HepG2 (cell line): ENCODE measurements at regions not wholly inside any gene's neighbourhood (a gene's known extent, or its start where the extent isn't known, plus 50 kb on each side); places are given as distances from the start of the nearest gene placed in this dataset.

ENCODE experiments used
- ATAC-seq: fragments of 200-7000 bp; cut with Tn5 transposase; 3 replicates; pipeline ENCODE4 v1.9.1; 2020; ENCODE audit warnings: mild to moderate bottlenecking, moderate library complexity
- BruUV-seq: library from RNA; stranded (reverse); fragments of 400-500 nt; replicated peaks from 2 replicates; lab custom pipeline; 2021; lab: Mats Ljungman, UMichigan
- CTCF ChIA-PET: fragments of 300-600 bp; formaldehyde crosslinking; extraction: SDS; loops from one replicate; lab custom pipeline; 2021; ENCODE audit warnings: low total read pairs, inconsistent platforms, low intra/inter-chr PET ratio; lab: Yijun Ruan, JAX
- POLR2A ChIA-PET: fragments of 350-600 bp; sonication (Branson Sonifier 250); formaldehyde crosslinking; loops from one replicate; lab custom pipeline; 2020; ENCODE audit warnings: antibody characterized with exemption, inconsistent platforms; lab: Yijun Ruan, JAX
- DNase-seq: peaks from one replicate; pipeline ENCODE4 v3.0.0-alpha.2; 2015; ENCODE audit warnings: low spot score
- FAIRE-seq: peaks from 3 replicates; lab custom pipeline; 2011; peaks lifted over from hg19 to GRCh38; lab: Jason Lieb, UNC
- H2AFZ ChIP-seq: one replicate; pipeline ENCODE4 v1.6.1; 2011; ENCODE audit warnings: low read length, inconsistent platforms
- H3K27ac ChIP-seq: fragments of 300-600 bp; 3 replicates; pipeline ENCODE4 v1.8.0; 2011; ENCODE audit warnings: mixed run types, mild to moderate bottlenecking, mixed read lengths, low read length, inconsistent platforms; ENCODE audit not compliant: insufficient read depth; ENCODE audit errors: extremely low read length
- H3K27me3 ChIP-seq, 2 experiments: fragments of 200-600 bp in 1 of 2; 2 replicates in 1 of 2; 3 replicates in 1 of 2; pipeline versions ENCODE4 v1.6.0 to v1.8.0; 2011; ENCODE audit warnings: low read length in 2 of 2, mild to moderate bottlenecking in 2 of 2, moderate library complexity in 2 of 2, inconsistent platforms in 1 of 2; ENCODE audit not compliant: insufficient read depth in 2 of 2, control insufficient read depth in 1 of 2
- H3K36me3 ChIP-seq, 2 experiments: fragments of 200-600 bp in 1 of 2; replicated peaks in 1 of 2; 2 replicates in 1 of 2; 3 replicates in 1 of 2; pipeline versions ENCODE4 v1.5.1 to v1.8.0; 2011; ENCODE audit warnings: low read length in 2 of 2, inconsistent platforms in 1 of 2; ENCODE audit not compliant: insufficient read depth in 2 of 2, control insufficient read depth in 1 of 2
- H3K4me1 ChIP-seq: 2 replicates; pipeline ENCODE4 v1.5.1; 2012; ENCODE audit warnings: low read length, inconsistent platforms; ENCODE audit not compliant: insufficient read depth
- H3K4me2 ChIP-seq: 2 replicates; pipeline ENCODE4 v1.6.0; 2011; ENCODE audit warnings: low read depth, low read length, inconsistent platforms
- H3K4me3 ChIP-seq, 3 experiments: fragments of 200-600 bp in 1 of 3; sonication (generic), shearing (Covaris generic) in 1 of 3; replicated peaks in 1 of 3; 2 replicates each; pipeline ENCODE4 v1.5.1; 2011 to 2016; ENCODE audit warnings: low read length in 3 of 3, inconsistent platforms in 2 of 3, low read depth in 2 of 3, mild to moderate bottlenecking in 2 of 3, control low read depth in 1 of 3, mixed read lengths in 1 of 3; ENCODE audit not compliant: insufficient read depth in 1 of 3
- H3K79me2 ChIP-seq: one replicate; pipeline ENCODE4 v1.6.1; 2011; ENCODE audit warnings: low read length, inconsistent platforms; ENCODE audit not compliant: insufficient read depth
- H3K9ac ChIP-seq: 2 replicates; pipeline ENCODE4 v1.6.0; 2011; ENCODE audit warnings: mild to moderate bottlenecking, low read depth, low read length, inconsistent platforms; ENCODE audit not compliant: insufficient read depth
- H3K9me3 ChIP-seq: 2 replicates; pipeline ENCODE4 v1.5.1; 2012; ENCODE audit warnings: mild to moderate bottlenecking, low read length
- H4K20me1 ChIP-seq: 2 replicates; pipeline ENCODE4 v1.6.0; 2011; ENCODE audit warnings: inconsistent platforms, mild to moderate bottlenecking, low read length, moderate library complexity; ENCODE audit not compliant: insufficient read depth
- CHCHD3 ChIP-seq: sonication (generic); formaldehyde crosslinking; IDR thresholded peaks from 2 replicates; pipeline ENCODE4 v1.8.0; 2022; ENCODE audit warnings: mild to moderate bottlenecking, missing genetic modification reagents, moderate library complexity
- CHD2 ChIP-seq: IDR thresholded peaks from 2 replicates; pipeline ENCODE4 v1.6.1; 2011; ENCODE audit warnings: low read depth, low read length, improper control_type of control experiment
- MAFF ChIP-seq: IDR thresholded peaks from 2 replicates; pipeline ENCODE4 v1.6.1; 2011; ENCODE audit warnings: low read depth, low read length, improper control_type of control experiment
- MAFK ChIP-seq, 2 experiments: IDR thresholded peaks in 1 of 2; conservative IDR thresholded peaks in 1 of 2; 2 replicates each; pipeline ENCODE4 v1.6.1; 2011; ENCODE audit warnings: improper control_type of control experiment in 2 of 2, low read length in 2 of 2
- NCOA5 ChIP-seq: sonication (generic); formaldehyde crosslinking; IDR thresholded peaks from 2 replicates; pipeline ENCODE4 v1.4.0; 2020; ENCODE audit warnings: missing genetic modification reagents
- POGZ ChIP-seq: sonication (generic); formaldehyde crosslinking; IDR thresholded peaks from 2 replicates; pipeline ENCODE4 v1.4.0; 2020; ENCODE audit warnings: mild to moderate bottlenecking, missing genetic modification reagents
- REL ChIP-seq: sonication (generic); formaldehyde crosslinking; conservative IDR thresholded peaks from 2 replicates; pipeline ENCODE4 v1.8.0; 2022; ENCODE audit warnings: mild to moderate bottlenecking, missing genetic modification reagents, moderate library complexity
- SPEN ChIP-seq: sonication (generic); formaldehyde crosslinking; IDR thresholded peaks from 2 replicates; pipeline ENCODE4 v1.5.1; 2020; ENCODE audit warnings: low read depth, mild to moderate bottlenecking, missing genetic modification reagents
- TP53 ChIP-seq: sonication (generic); formaldehyde crosslinking; conservative IDR thresholded peaks from 2 replicates; pipeline ENCODE4 v1.4.0; 2020; ENCODE audit warnings: missing genetic modification reagents
- ZFP62 ChIP-seq: sonication (generic); formaldehyde crosslinking; IDR thresholded peaks from 2 replicates; pipeline ENCODE4 v1.4.0; 2020; ENCODE audit warnings: missing genetic modification reagents
- ZNF501 ChIP-seq: sonication (generic); formaldehyde crosslinking; IDR thresholded peaks from 2 replicates; pipeline ENCODE4 v1.5.1; 2020; ENCODE audit warnings: mild to moderate bottlenecking, moderate library complexity, missing genetic modification reagents
- ZNF660 ChIP-seq: sonication (generic); formaldehyde crosslinking; IDR thresholded peaks from 2 replicates; pipeline ENCODE4 v1.5.1; 2020; ENCODE audit warnings: mild to moderate bottlenecking, low read depth, missing genetic modification reagents, borderline replicate concordance
- ZNF841 ChIP-seq: sonication (generic); formaldehyde crosslinking; IDR thresholded peaks from 2 replicates; pipeline ENCODE4 v1.8.1; 2023; ENCODE audit warnings: missing genetic modification reagents, borderline replicate concordance
- WGBS: methylation state at CpG from one replicate; pipeline ENCODE4 v1.1.6; 2017; ENCODE audit warnings: low lambda C conversion rate; 5-methylcytosine and 5-hydroxymethylcytosine counted together
- in situ Hi-C: cut with HindIII; loops from 2 replicates; pipeline ENCODE4 v1.10.0; 2017; ENCODE audit warnings: low pct_unique_long_range_greater_than_20kb; ENCODE audit not compliant: extremely low pct_ligation_motif_present
- intact Hi-C: fragments of 100-400 bp; cut with micrococcal nuclease; formaldehyde crosslinking; loops from one replicate; pipeline ENCODE4 v1.10.0; 2022; ENCODE audit not compliant: unreplicated experiment
- TF ChIP-seq, protein P1 (sequence below): sonication (generic); formaldehyde crosslinking; IDR thresholded peaks from 2 replicates; pipeline ENCODE4 v1.4.0; 2020; ENCODE audit warnings: mild to moderate bottlenecking, missing genetic modification reagents
- TF ChIP-seq, protein P2 (sequence below): sonication (generic); IDR thresholded peaks from 2 replicates; pipeline ENCODE4 v1.6.1; 2016; ENCODE audit warnings: low read depth, borderline replicate concordance
- TF ChIP-seq, protein P3 (sequence below): sonication (generic); formaldehyde crosslinking; IDR thresholded peaks from 2 replicates; pipeline ENCODE4 v1.4.0; 2020; ENCODE audit warnings: low read depth, missing genetic modification reagents
- TF ChIP-seq, protein P4 (sequence below): sonication (generic); formaldehyde crosslinking; IDR thresholded peaks from 2 replicates; pipeline ENCODE4 v1.9.0; 2021; ENCODE audit warnings: missing genetic modification reagents, mild to moderate bottlenecking, borderline replicate concordance

DNA sequence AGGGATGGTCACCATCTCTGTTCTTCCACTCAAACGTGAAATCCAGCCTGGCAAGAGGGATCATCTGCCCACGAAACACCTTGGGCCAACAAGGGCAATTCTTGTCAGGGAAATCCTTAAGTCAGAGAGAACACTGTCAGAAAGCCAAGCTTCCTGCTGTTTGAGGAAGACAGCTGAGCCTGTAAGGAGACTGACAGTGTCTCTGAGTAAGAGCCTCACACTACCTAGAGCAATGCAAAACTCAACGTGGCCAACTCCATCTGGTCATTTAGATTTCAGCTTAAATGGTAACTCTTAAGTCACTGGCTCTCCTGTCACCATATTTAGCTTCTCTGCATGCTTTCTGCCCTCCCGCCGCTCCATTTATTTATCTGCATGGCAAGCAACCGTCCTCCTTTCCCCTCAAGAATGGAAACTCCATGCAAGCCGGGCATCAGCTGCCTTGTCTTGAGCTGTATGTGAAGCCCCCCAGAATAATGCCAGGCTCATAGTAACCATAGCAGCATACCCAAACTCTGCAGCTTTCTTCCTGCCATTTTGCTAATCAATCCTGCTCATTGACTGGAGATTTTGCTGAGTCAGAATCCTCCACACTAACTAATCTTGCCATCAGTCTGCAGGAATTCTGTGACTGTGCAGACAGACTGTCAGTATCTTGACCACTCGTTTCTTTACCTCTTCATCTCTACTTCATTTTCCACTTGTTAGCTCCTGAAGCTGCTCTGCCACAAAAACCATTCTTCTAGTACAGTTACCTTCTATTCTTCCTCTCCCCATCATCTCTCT lies 159.8 kb downstream of the IRS2 start:
- WGBS = 9% methylated on average over 7 of the region's 8 CpGs
- FAIRE-seq (no peak), ATAC-seq (no peak), DNase-seq (no peak)
- ChIA-PET POLR2A (no interaction called here), CTCF (no interaction called here)
- no peaks in the 10 kb centered on the region for H3K9me3 ChIP-seq
- TF ChIP-seq ZFP62 (CRISPR knock-in tag) (no peak), ZNF841 (CRISPR knock-in tag) (no peak), MAFK (conservative IDR thresholded peaks at IDR 0.05 in 1 of 2, IDR thresholded peaks at IDR 0.05 in 1 of 2; ENCODE audit: low read length in 2 of 2) (peak; percentile 74 to 92), SPEN (no peak), CHD2 (no peak), ZNF501 (CRISPR knock-in tag) (no peak), ZNF660 (no peak), TP53 (CRISPR knock-in tag) (no peak), MAFF (peak; percentile 88), NCOA5 (no peak), REL (CRISPR knock-in tag) (no peak), POGZ (no peak), CHCHD3 (no peak)
- TF ChIP-seq, protein P1, sequence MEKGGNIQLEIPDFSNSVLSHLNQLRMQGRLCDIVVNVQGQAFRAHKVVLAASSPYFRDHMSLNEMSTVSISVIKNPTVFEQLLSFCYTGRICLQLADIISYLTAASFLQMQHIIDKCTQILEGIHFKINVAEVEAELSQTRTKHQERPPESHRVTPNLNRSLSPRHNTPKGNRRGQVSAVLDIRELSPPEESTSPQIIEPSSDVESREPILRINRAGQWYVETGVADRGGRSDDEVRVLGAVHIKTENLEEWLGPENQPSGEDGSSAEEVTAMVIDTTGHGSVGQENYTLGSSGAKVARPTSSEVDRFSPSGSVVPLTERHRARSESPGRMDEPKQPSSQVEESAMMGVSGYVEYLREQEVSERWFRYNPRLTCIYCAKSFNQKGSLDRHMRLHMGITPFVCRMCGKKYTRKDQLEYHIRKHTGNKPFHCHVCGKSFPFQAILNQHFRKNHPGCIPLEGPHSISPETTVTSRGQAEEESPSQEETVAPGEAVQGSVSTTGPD (CRISPR knock-in tag) = no peak
- TF ChIP-seq, protein P2, sequence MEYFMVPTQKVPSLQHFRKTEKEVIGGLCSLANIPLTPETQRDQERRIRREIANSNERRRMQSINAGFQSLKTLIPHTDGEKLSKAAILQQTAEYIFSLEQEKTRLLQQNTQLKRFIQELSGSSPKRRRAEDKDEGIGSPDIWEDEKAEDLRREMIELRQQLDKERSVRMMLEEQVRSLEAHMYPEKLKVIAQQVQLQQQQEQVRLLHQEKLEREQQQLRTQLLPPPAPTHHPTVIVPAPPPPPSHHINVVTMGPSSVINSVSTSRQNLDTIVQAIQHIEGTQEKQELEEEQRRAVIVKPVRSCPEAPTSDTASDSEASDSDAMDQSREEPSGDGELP = no peak
- TF ChIP-seq, protein P3, sequence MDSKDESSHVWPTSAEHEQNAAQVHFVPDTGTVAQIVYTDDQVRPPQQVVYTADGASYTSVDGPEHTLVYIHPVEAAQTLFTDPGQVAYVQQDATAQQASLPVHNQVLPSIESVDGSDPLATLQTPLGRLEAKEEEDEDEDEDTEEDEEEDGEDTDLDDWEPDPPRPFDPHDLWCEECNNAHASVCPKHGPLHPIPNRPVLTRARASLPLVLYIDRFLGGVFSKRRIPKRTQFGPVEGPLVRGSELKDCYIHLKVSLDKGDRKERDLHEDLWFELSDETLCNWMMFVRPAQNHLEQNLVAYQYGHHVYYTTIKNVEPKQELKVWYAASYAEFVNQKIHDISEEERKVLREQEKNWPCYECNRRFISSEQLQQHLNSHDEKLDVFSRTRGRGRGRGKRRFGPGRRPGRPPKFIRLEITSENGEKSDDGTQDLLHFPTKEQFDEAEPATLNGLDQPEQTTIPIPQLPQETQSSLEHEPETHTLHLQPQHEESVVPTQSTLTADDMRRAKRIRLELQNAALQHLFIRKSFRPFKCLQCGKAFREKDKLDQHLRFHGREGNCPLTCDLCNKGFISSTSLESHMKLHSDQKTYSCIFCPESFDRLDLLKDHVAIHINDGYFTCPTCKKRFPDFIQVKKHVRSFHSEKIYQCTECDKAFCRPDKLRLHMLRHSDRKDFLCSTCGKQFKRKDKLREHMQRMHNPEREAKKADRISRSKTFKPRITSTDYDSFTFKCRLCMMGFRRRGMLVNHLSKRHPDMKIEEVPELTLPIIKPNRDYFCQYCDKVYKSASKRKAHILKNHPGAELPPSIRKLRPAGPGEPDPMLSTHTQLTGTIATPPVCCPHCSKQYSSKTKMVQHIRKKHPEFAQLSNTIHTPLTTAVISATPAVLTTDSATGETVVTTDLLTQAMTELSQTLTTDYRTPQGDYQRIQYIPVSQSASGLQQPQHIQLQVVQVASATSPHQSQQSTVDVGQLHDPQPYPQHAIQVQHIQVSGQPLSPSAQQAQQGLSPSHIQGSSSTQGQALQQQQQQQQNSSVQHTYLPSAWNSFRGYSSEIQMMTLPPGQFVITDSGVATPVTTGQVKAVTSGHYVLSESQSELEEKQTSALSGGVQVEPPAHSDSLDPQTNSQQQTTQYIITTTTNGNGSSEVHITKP (CRISPR knock-in tag) = no peak
- TF ChIP-seq, protein P4, sequence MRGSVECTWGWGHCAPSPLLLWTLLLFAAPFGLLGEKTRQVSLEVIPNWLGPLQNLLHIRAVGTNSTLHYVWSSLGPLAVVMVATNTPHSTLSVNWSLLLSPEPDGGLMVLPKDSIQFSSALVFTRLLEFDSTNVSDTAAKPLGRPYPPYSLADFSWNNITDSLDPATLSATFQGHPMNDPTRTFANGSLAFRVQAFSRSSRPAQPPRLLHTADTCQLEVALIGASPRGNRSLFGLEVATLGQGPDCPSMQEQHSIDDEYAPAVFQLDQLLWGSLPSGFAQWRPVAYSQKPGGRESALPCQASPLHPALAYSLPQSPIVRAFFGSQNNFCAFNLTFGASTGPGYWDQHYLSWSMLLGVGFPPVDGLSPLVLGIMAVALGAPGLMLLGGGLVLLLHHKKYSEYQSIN (CRISPR knock-in tag) = no peak
- H2AFZ ChIP-seq = no peak overlapping the region
- intact Hi-C loops = no loop called here
- no peaks in the 10 kb centered on the region for H3K36me3 ChIP-seq
- H3K9ac ChIP-seq = no peak overlapping the region
- no peak overlapping the region for H3K4me2 ChIP-seq
- no peak overlapping the region for H3K4me3 ChIP-seq
- no peaks in the 10 kb centered on the region for H3K79me2 ChIP-seq
- H3K27ac ChIP-seq = no peak overlapping the region
- in situ Hi-C loops = no loop called here
- H3K27me3 ChIP-seq = no peaks in the 10 kb centered on the region; a peak in 1 of 5 replicates
- no TSS peak for BruUV-seq
- no peaks in the 10 kb centered on the region for H3K4me1 ChIP-seq
- no peaks in the 10 kb centered on the region for H4K20me1 ChIP-seq
